D721Med (cell line): ENCODE measurements at regions not wholly inside any gene's neighbourhood (a gene's known extent, or its start where the extent isn't known, plus 50 kb on each side); places are given as distances from the start of the nearest gene placed in this dataset.
"Not testable (repeated sequence)": the region's sequence is repeated elsewhere in the genome, so short reads cannot be mapped to it uniquely, and the experiment has no call there.

Experiments used
- DNase-seq: peaks from one replicate; pipeline ENCODE4 v3.0.0; 2011; ENCODE audit warnings: low spot score; ENCODE audit not compliant: insufficient read length
- FAIRE-seq: peaks from 2 replicates; lab custom pipeline; 2011; peaks lifted over from hg19 to GRCh38; lab: Jason Lieb, UNC
- CTCF ChIP-seq: IDR thresholded peaks from 2 replicates; pipeline ENCODE4 v1.5.1; 2012; ENCODE audit warnings: mild to moderate bottlenecking, control low read depth; ENCODE audit not compliant: insufficient read depth; ENCODE audit errors: missing control alignments

GRCh38 chr3:72652395-72652794 is 195.8 kb downstream of the SHQ1 start:
- FAIRE-seq (no peak), DNase-seq (no peak)
- no peak for TF ChIP-seq CTCF

GRCh38 chr3:72651498-72651897 is 196.7 kb downstream of the SHQ1 start:
- no peak for TF ChIP-seq CTCF
- FAIRE-seq = no peak
- no peak for DNase-seq

GRCh38 chr3:72646263-72646662 is 202.0 kb downstream of the SHQ1 start:
- FAIRE-seq (no peak), DNase-seq (no peak)
- no peak for TF ChIP-seq CTCF

GRCh38 chr3:72643635-72644034 is 204.6 kb downstream of the SHQ1 start:
- not testable (repeated sequence) for FAIRE-seq, DNase-seq

- no peak for TF ChIP-seq CTCF
- FAIRE-seq = no peak
- DNase-seq = no peak
Observed at GRCh38 chr3:72641684-72642083, 206.6 kb downstream of the SHQ1 start.

GRCh38 chr3:72641072-72641471 is 207.2 kb downstream of the SHQ1 start:
- FAIRE-seq (no peak), DNase-seq (no peak)
- TF ChIP-seq CTCF = no peak

- FAIRE-seq = no peak
- no peak for DNase-seq
- TF ChIP-seq CTCF = no peak
Observed at GRCh38 chr3:72636969-72637597, 211.2 kb downstream of the SHQ1 start.

GRCh38 chr3:72635551-72635950 is 212.7 kb downstream of the SHQ1 start:
- DNase-seq = no peak
- no peak for TF ChIP-seq CTCF
- no peak for FAIRE-seq
